Effector CD4-positive, alpha-beta T cell (primary cell): ENCODE measurements at regions not wholly inside any gene's neighbourhood (a gene's known extent, or its start where the extent isn't known, plus 50 kb on each side); places are given as distances from the start of the nearest gene placed in this dataset.
"Not testable (repeated sequence)": the region's sequence is repeated elsewhere in the genome, so short reads cannot be mapped to it uniquely, and the experiment has no call there.

Experiments used
- DNase-seq: peaks from one replicate; pipeline ENCODE4 v3.0.0-alpha.2; 2020

GRCh38 chr21:9950363-9950762, 571.0 kb upstream of the TPTE start:
- DNase-seq: not testable (repeated sequence)

- DNase-seq: not testable (repeated sequence)
Observed at GRCh38 chr21:9958791-9959190, 562.6 kb upstream of the TPTE start.

GRCh38 chr21:9959220-9959964, 562.0 kb upstream of the TPTE start:
- not testable (repeated sequence) for DNase-seq

GRCh38 chr21:9969399-9969798, 552.0 kb upstream of the TPTE start:
- not testable (repeated sequence) for DNase-seq

- not testable (repeated sequence) for DNase-seq
Observed at GRCh38 chr21:9972018-9972417, 549.4 kb upstream of the TPTE start.

GRCh38 chr21:9978371-9978770, 543.0 kb upstream of the TPTE start:
- not testable (repeated sequence) for DNase-seq

GRCh38 chr21:9997507-9997906, 523.9 kb upstream of the TPTE start:
- not testable (repeated sequence) for DNase-seq

- not testable (repeated sequence) for DNase-seq
Observed at GRCh38 chr21:10002762-10003313, 518.5 kb upstream of the TPTE start.

GRCh38 chr21:10005791-10006190, 515.6 kb upstream of the TPTE start:
- not testable (repeated sequence) for DNase-seq

- not testable (repeated sequence) for DNase-seq
Observed at GRCh38 chr21:10016991-10017390, 504.4 kb upstream of the TPTE start.

GRCh38 chr21:10017757-10018156, 503.6 kb upstream of the TPTE start:
- not testable (repeated sequence) for DNase-seq

GRCh38 chr21:10021462-10021861, 499.9 kb upstream of the TPTE start:
- not testable (repeated sequence) for DNase-seq

- not testable (repeated sequence) for DNase-seq
Observed at GRCh38 chr21:10022745-10023144, 498.6 kb upstream of the TPTE start.
